NCI-H2081 treated with DMSO at 0.1 percent for 48 hours (cell line): ENCODE measurements at regions not wholly inside any gene's neighbourhood (a gene's known extent, or its start where the extent isn't known, plus 50 kb on each side); places are given as distances from the start of the nearest gene placed in this dataset.
"Not testable (repeated sequence)": the region's sequence is repeated elsewhere in the genome, so short reads cannot be mapped to it uniquely, and the experiment has no call there.

ENCODE experiments used
- DNase-seq: peaks from one replicate; lab custom pipeline; 2025; lab: John Stamatoyannopoulos, UW

DNA sequence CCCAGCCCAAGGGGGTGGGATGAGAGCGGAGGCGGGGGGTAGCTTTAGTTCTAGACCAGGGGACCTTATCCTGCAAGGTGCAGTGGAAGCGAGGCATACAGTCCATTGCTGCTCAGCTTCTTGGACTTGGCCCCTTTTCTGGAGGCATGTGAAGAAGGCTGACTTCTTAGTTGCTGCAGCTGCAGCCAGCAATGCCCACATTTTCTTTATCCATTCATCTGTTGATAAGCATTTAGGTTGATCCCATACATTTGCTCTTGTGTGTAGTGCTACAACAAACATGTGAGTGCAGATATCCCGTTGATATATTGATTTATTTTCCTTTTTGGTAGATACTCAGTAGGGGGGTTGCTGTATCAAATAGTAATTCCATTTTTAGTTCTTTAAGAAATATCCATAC is 461.2 kb upstream of the IMPG1 start:
- no peak for DNase-seq

DNA sequence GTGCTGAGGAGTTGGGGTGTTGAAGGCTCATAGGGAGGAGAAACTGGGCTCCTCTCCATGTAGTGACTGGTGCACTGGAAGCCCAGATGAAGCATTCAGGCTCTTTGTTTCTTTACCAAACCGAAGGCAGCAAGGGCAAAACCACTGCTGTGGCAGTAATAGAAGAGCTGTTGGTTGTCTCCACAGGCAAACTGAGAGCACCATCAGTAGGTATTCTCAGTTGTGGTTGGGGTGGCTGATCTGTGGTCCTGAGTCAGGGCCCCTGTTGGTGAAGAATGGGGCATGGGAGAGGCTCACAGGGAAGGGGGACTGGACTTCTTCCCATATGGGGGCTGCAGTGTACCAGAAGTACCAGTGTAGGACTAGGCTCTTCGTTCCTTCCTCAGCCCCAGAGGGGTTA is 460.2 kb upstream of the IMPG1 start:
- no peak for DNase-seq

DNA sequence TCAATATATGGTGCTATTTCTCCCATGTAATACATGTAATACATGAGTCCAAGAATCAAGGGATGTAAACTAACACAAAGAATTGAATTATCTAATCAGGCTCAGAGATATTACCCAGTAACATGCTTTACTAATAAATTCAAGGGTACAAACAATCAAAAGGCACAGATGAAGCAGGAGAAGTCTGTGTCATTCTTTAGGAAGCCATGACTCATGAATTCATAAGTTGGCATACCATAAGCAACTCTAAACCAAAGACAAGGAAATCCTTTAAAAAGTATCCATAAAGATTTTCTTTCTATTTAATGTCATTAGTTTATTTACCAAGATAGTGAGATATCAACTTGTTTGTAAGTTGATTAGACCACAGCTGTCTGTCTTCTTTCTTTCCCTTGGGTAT is 446.0 kb upstream of the IMPG1 start:
- DNase-seq, result no peak

DNA sequence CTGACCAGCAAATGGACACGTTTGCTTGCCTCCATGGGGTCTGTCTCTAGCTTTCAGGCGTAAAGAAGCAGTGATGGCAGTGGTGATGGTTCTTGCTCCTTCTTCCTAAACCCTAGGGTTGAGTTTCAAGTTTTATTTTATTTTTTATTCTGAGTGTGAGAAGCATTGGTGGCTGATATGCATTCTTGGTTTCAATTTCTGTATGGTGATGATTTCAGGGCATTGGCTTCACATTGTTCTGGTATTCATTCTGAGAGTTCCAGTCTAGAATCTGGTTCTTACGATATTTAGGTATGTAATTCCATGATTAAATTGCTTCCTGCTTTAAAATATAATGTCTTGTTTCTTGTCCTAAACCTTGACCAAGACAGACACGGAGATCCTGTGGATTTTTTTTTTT is 444.5 kb upstream of the IMPG1 start:
- no peak for DNase-seq

DNA sequence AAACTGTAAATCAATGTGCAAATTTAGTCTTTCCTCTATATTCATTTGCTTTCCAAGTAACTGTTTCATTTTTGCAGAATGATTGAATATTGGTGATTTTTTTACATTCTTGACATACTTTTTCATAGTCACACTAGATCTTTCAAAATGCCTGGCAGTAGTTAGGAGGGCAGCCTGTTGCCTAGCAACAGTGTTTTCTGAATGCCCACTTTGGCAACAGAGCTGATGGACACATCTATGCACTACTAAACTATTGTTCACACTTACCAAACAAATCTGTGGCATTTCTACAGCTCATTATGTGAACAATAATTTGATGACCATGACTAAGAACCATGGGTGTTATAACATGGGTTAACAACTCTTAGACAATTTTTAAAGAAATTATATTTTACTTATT is 438.0 kb upstream of the IMPG1 start:
- DNase-seq, result no peak

DNA sequence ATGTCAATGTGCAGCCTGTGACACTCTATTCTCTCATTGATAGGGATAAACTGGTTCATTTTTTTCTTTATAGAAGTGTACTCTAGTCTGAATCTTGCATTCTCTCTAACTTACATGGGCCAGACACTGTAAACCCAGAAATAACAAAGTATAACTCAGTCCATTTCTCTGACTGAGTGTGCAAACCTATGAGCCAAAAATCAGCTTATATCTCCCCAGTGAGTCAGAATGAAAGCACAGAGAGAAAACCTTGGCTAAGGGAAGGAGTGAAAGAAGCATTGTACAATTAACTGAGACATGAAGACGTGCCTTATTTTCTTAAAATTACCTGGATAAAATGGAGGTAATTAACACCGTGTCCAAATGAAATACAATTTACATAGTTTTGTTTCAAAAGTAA is 436.9 kb upstream of the IMPG1 start:
- no peak for DNase-seq

DNA sequence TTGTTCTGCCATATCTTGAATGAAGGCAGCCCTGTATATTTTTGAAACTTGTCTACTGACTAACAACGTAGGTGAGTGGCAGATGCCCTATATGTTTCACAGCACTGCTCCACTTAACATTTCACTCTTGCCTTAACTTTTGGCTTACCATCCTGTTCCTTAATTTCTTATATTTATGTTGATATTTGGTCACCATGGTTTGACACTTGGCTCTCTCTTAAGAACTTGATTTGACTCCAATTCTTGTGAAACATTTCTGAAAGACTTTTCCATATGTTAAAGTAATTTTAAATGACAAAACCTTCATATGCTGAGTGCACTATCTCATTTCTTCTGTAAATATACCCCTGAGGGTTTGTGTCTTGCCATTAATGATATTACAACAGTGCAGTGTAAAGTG is 434.3 kb upstream of the IMPG1 start:
- DNase-seq, result no peak

DNA sequence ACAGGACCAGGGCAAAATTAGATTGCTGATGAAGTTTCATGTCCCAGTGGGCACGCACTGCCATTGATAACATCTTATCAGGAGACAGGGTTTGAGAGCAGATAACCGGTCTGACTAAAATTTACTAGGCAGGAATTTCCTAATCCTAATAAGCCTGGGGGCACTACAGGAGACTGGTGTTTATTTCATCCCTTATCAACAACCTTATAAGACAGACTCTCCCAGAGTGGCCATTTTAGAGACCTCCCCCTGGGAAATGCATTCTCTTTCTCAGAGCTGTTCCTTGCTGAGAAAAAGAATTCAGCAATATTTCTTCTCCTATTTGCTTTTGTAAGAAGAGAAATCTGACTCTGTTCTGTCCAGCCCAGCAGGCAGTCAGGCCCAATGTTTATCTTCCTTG is 423.4 kb upstream of the IMPG1 start:
- no peak for DNase-seq

DNA sequence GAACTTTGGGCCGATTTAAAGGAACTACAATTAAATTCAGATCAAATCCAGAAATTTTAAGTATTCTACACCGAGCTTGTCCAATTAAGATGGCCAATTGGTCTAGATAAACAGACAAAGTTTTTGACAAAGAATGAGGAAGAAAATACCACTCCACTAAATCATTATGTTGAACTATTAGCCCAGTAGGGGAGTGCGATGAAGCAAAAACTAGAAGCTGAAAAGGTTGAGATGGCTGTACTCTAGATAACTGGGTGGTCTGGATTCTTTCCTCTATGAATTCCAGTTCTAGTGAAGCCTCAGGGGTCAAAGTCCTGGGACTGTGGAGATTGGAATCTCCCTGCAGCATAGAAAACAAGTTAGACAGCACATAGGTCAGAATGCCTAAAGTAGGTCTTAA is 418.9 kb upstream of the IMPG1 start:
- DNase-seq, result not testable (repeated sequence)

DNA sequence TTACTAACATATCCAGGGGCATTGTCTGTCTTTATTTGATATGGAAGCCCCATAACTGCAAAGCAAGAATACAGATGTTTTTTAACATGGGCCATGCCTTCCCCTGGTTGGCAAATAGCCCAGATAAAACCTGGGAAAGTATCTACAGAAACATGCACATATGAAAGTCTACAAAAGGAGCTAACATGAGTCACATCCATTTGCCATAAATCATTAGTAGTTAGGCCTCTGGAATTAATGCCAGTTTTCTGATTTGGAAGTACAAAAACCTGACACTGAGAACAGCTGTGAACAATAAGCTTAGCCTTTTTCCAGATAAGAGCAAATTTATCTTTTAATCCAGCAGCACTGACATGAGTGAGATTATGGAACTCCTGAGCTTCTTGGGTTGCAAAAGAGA is 418.0 kb upstream of the IMPG1 start:
- no peak for DNase-seq

DNA sequence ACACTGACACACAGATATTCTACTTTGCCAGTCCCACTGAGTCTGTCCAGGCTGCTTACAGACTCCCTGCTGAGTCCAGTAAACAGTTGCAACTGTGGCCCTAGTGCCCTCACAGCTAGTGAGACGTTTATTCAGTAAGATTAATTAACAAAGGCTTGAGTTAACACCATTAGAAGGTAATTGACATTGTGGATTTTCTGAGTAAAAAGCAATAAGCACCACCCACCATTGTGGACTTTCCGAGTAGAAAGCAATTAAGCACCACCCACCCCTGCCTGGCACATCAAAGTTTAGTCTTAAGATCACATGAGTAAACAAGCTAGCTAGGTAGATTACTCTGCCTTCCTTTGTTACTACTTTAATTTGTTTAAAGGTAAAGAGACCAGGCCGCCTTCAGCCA is 408.6 kb upstream of the IMPG1 start:
- no peak for DNase-seq

DNA sequence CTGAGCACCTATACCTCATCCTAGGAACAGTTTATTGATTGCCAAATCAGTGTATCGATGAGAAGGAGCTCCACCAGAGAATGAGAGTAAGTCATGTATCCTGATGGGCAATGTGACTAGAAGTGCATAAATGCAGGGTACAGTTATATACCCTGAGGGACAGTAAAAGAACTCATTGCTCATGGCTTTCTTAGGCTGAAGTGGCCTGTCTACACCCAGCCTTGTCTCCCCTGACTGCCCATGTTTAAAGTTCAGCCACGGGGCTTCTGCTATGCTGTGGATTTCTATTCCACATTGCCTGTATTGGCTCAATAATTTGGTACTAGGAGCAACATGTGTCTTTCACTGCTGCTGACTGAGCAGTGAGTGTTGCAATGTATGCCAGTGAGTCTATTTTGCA is 400.4 kb upstream of the IMPG1 start:
- DNase-seq, result no peak

DNA sequence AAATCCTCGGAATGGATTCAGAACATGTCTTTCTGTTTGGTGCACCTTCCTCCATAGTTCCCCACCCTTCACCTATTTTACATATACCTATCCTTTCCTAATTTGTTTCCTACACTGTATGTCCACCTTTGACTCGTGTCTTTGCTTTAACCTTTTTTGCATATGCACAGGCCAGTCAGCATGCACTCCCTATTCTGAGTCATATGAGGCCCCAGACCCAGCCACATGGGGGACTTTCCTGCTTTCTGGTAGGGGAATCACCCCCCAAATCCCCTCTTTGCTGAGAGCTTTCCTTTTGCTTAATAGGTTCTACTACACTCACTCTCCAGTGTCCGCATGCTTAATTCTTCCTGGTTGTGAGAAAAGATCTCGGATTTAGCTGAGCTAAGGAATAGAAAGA is 393.8 kb upstream of the IMPG1 start:
- DNase-seq, result no peak

DNA sequence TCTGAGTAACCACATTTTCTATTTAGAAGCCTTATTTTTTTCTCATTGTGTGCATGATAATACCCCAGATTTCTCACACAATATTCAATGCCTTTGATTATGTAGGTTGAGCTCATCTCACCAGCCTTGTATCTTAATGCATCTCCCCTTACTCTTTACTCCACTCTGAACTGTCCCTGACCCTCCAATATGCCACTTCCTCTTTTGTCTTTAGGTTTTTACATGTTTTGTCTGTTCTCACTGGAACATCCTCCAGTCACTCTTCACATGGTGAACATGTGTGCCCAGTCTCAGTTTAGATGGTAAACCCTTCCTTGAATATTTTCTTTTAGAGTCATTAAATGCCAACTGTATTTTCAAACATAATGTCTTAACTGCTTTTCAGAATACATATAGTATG is 392.9 kb upstream of the IMPG1 start:
- DNase-seq, result no peak

DNA sequence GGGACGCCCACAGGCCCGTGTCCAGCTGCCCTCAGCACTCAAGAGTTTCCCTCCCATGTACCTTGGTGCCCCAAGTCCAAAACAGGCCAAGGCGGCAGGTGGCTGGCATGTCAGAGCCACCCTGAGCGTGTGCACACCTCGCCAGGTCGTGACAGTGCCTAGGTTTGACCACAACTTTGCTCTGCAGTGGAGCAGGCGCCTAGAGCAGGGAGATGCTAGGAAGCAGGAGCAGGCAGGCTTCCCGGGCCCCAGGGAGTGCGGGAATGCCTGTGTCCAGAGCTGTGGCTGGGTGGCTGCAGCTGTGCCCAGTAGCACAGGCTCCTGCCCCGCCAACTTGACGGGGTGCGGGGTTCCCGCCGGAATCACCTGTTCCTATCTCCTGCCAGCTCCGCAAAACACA is 380.8 kb upstream of the IMPG1 start:
- DNase-seq, result no peak

DNA sequence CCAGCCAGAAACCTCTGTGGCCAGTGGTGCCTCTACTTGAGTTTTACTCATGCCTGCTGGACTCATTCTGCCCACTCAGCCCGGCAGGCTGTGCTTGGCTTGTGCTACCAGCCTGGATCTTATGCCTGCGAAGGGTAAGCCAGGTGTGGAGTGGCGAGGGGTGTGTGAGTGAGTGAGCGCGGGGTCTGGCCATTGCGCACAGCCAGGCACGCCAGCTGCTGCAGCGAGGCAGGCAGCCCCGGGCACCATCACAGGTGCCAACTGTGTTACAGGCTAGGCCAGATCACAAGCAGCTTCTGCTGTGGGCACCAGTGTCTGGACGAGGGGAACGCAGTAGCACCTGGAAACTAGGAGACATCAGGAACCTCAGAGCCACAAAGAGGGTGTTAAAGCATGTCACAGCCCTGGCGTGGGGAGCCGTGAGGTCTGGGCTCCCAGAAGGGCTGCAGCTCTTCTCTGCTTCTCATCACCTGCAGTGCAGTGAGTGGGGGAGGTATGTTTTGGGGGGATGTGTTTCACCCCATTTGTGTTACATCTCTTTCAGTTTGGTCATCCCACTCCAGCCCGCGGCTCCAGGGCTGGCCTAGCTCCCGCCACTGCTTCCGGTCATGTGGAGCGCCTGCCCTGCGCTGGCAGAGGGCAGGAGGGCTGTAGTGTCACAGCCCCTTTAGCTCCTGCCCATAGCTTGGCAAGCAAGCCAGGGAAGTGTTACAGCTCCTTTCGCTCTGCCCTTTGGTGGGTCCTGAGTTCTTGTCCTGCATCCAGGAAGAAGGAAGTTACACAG is 379.7 kb upstream of the IMPG1 start:
- DNase-seq, result no peak

DNA sequence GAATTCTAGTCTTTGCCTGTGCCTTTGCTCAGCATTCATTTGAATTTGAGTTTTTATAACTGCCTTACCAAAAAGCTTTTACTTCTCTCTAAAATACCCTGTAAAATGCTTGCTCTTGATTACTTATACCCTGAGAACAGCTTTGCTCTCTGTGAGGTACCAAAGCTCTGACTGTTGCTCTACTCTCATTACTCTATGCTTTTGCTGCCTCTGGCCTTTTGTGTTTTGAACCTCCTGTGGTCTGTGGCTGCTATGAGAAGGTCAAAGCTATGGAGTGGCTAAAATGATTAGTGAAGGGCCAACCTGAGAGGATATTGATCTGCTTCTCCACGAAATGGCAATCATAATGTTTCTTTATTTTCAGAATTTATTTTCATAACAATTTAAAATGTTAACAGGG is 375.6 kb upstream of the IMPG1 start:
- DNase-seq, result no peak

DNA sequence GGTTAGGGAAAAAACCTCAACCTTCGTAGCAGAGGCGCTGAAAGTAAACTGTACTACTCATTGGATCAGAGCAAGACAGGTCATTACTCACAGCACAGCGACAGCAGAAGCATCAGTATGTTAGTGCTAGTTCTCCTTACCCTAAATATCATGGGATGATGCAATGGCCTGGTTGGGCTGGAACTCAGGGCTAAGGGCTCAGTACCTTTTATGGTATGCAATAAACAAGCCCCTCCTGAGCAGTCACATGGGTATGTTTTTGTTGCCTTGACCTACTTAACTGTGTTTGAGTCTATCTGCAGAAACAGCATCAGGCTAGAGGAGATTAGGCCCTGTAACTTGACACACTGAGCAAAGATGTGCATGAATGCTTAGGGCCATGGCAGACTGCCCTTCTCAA is 369.4 kb upstream of the IMPG1 start:
- no peak for DNase-seq

DNA sequence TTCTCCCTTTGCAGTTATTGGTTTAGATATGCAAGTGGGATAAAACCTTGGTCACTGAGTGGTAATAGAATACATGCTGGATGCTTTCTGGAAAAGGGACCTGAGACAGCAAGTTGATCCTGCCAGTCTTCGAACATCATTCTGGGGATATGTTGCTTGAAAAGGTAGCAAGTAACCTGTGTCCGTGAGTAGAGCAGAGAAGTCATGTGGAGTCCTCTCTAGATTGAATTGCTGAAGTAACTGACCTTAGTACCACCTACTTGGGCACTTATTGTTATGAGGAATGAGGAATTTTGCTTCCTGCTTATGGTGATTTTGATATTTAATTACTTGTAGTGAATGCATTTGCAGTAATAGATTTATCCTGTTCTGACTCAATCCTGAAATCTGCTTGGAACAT is 367.3 kb upstream of the IMPG1 start:
- DNase-seq, result no peak

DNA sequence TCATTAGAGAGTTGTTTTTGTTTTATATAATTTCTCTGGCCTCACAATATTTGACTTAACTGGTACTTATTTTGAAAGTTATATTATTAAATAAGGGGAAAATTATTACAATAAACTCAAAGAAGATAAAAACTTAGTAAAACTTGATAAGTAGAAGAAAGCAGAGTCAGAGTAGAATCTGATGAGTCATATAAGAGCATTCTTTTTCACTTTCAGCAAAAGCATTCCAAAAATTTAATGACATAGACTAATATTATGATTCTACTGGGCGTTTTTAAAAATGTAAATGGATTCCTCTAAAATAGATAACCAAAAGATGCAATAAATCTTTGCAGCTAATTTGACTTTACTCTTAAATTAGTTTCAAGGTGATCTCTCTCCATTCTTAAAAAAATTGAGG is 366.3 kb upstream of the IMPG1 start:
- no peak for DNase-seq

DNA sequence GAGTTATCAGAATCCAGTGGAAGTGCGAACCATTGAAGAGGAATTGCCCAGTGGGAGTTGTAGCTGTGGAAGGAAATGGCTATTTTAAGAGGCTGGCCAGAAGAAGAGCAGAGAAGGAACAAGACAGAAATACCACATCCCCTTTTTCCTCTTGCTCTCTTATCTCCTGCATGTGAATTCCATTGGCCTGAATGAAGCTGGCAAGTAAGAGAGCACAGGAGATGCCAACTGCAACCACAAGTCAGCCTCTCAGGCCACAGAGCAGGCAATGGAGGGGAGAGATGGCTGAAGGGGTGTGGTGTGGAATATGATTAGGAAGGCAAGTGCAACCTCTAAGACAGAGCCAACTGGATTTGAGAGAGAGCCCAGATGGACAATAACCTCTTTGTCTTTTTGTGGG is 362.7 kb upstream of the IMPG1 start:
- DNase-seq, result no peak

DNA sequence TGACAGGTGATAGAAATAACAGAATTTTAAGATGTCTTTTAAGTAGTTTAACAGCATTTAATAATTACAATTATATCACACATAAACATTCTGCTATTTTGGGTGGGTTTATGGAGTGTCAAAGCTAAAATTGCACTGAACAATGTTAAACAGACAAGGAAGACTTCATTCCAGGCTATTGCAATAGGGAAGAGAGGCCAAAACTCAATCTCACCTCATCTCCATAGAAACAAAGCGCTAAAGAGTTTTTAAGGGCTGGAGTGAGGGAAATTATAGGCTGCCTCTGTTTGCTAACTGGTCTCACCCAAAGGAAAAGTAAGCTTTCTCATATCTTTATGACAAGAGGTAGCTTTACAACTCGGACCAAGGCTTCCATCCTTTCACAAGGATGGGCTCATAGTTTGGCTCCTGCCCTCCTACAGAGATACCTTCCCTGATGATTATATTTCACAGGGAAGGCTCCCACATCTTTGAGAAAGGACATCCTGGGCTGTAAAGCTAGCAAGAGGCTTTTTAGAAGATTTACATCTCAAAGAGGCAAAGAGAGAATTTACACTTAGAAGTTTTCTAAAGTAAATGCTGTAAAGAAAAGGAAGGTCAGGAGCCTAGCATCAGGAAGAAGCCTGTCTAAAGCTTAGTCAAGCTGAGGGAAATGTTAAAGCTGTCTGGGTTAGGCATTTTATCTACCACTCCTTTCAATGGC is 350.2 kb upstream of the IMPG1 start:
- no peak for DNase-seq

DNA sequence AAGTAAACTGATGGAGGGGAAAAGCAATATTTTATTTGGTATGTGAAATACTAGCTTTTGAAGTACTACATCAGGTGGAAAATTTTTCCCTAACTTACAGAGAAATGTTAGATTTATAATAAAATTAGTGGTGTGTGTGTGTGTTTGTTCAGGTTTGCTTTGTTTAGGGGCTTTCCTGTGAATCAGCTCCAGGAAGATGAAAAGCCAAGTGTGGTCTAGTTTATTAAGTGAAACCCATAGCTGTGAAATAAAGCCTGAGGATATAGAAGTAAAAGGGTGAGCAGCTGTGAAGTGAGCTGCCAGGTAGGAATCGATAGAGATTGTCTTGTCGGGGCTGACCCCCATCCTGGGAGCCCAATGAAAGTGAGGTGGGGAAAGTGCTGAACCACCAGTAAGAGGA is 347.6 kb upstream of the IMPG1 start:
- DNase-seq, result no peak
